Esophagus muscularis mucosa (tissue), 4 donors: ENCODE measurements at regions not wholly inside any gene's neighbourhood (a gene's known extent, or its start where the extent isn't known, plus 50 kb on each side); places are given as distances from the start of the nearest gene placed in this dataset.

ENCODE experiments used
- DNase-seq: peaks from one replicate; pipeline ENCODE4 v3.0.0-alpha.2; 2017; ENCODE audit errors: extremely low spot score
- H3K27ac ChIP-seq, 4 donors: fragments of 200-600 bp; sonication (generic); replicated peaks in 1 of 4; 1 replicate in 3 of 4; 2 replicates in 1 of 4; pipeline ENCODE4 v1.5.1; 2016 to 2019; ENCODE audit warnings: mild to moderate bottlenecking in 1 of 4
- H3K27me3 ChIP-seq, 4 donors: fragments of 200-600 bp; sonication (generic); one replicate each; pipeline versions ENCODE4 v1.5.1 to v1.6.0; 2016 to 2019
- H3K36me3 ChIP-seq, 4 donors: fragments of 200-600 bp; sonication (generic); one replicate each; pipeline ENCODE4 v1.5.1; 2016 to 2019
- H3K4me1 ChIP-seq, 4 donors: fragments of 200-600 bp; sonication (generic); one replicate each; pipeline ENCODE4 v1.5.1; 2016 to 2019
- H3K4me3 ChIP-seq, 4 donors: fragments of 200-600 bp; sonication (generic); 1 replicate in 2 of 4; 2 replicates in 2 of 4; pipeline ENCODE4 v1.5.1; 2016 to 2019; ENCODE audit warnings: mild to moderate bottlenecking in 4 of 4, moderate library complexity in 1 of 4
- H3K9me3 ChIP-seq, 4 donors: fragments of 200-600 bp; sonication (generic); 1 replicate in 3 of 4; 2 replicates in 1 of 4; pipeline ENCODE4 v1.5.1; 2016 to 2019
- CTCF ChIP-seq, 3 experiments: fragments of 200-600 bp in 2 of 3; fragments of 450-650 bp in 1 of 3; sonication (generic) in 2 of 3; IDR thresholded peaks; one replicate each; pipeline ENCODE4 v1.5.1; 2017 to 2019; ENCODE audit warnings: antibody characterized with exemption in 3 of 3, mild to moderate bottlenecking in 2 of 3, moderate library complexity in 1 of 3
- EP300 ChIP-seq: sonication (generic); formaldehyde crosslinking; IDR thresholded peaks from one replicate; pipeline ENCODE4 v1.6.1; 2017; ENCODE audit warnings: antibody characterized with exemption
- POLR2A ChIP-seq: fragments of 450-650 bp; IDR thresholded peaks from one replicate; pipeline ENCODE4 v1.6.1; 2017; ENCODE audit warnings: antibody characterized with exemption, moderate library complexity, mild to moderate bottlenecking, low read depth
- POLR2AphosphoS5 ChIP-seq, 2 donors: sonication (generic); formaldehyde crosslinking; IDR thresholded peaks; one replicate each; pipeline ENCODE4 v1.6.1; 2017; ENCODE audit warnings: antibody characterized with exemption in 2 of 2
- WGBS: methylation state at CpG from one replicate; pipeline ENCODE4 v1.1.5; 2018; 5-methylcytosine and 5-hydroxymethylcytosine counted together
- intact Hi-C: fragments of 100-400 bp; cut with DNase I; formaldehyde crosslinking; loops from one replicate; pipeline ENCODE4 v1.15.1; 2023

GRCh38 chr6:137744877-137745276 is 122.2 kb upstream of the TNFAIP3 start:
- Histone ChIP-seq H3K27ac (no peak overlapping the region), H3K27me3 (no peaks in the 10 kb centered on the region), H3K4me1 (peaks cover 0 to 4% (median 0%) of the 10 kb centered on the region in 4 donors), H3K9me3 (no peaks in the 10 kb centered on the region), H3K4me3 (no peak overlapping the region), H3K36me3 (no peaks in the 10 kb centered on the region)
- no peak for DNase-seq
- intact Hi-C loops, result no loop called here
- 96% methylated on average over 3 of the region's 3 CpGs for WGBS
- TF ChIP-seq CTCF (IDR thresholded peaks at IDR 0.05), result no peak
- no peak for TF ChIP-seq EP300
- TF ChIP-seq POLR2AphosphoS5 (IDR thresholded peaks at IDR 0.05), result no peak
- TF ChIP-seq POLR2A, result no peak

- H3K36me3 ChIP-seq, result no peaks in the 10 kb centered on the region
- DNase-seq, result no peak
- no peak overlapping the region for H3K27ac ChIP-seq
- H3K4me3 ChIP-seq, result no peak overlapping the region
- H3K27me3 ChIP-seq, result no peaks in the 10 kb centered on the region
- H3K9me3 ChIP-seq, result no peaks in the 10 kb centered on the region
- 68% methylated on average over 1 of the region's 1 CpG for WGBS
- peaks cover 0 to 4% (median 0%) of the 10 kb centered on the region in 4 donors for H3K4me1 ChIP-seq
- TF ChIP-seq POLR2AphosphoS5 (IDR thresholded peaks at IDR 0.05) (no peak), EP300 (no peak), POLR2A (no peak), CTCF (IDR thresholded peaks at IDR 0.05) (no peak)
- intact Hi-C loops, result no loop called here
Observed at GRCh38 chr6:137745321-137745720, 121.7 kb upstream of the TNFAIP3 start.

- peaks cover 0 to 4% (median 0%) of the 10 kb centered on the region in 4 donors for H3K4me1 ChIP-seq
- TF ChIP-seq POLR2A (no peak), POLR2AphosphoS5 (IDR thresholded peaks at IDR 0.05) (no peak), CTCF (IDR thresholded peaks at IDR 0.05) (no peak), EP300 (no peak)
- no peaks in the 10 kb centered on the region for H3K27me3 ChIP-seq
- no peak for DNase-seq
- no peaks in the 10 kb centered on the region for H3K36me3 ChIP-seq
- H3K4me3 ChIP-seq, result no peak overlapping the region
- no peak overlapping the region for H3K27ac ChIP-seq
- 77% methylated on average over 2 of the region's 2 CpGs for WGBS
- no peaks in the 10 kb centered on the region for H3K9me3 ChIP-seq
- intact Hi-C loops, result no loop called here
Observed at GRCh38 chr6:137746264-137746663, 120.8 kb upstream of the TNFAIP3 start.

GRCh38 chr6:137749696-137750211 is 117.3 kb upstream of the TNFAIP3 start:
- DNase-seq, result no peak
- no peaks in the 10 kb centered on the region for H3K36me3 ChIP-seq
- H3K4me1 ChIP-seq, result peaks cover 0 to 4% (median 0%) of the 10 kb centered on the region in 4 donors
- no peak overlapping the region for H3K4me3 ChIP-seq
- WGBS, result 66% methylated on average over 8 of the region's 8 CpGs
- H3K27me3 ChIP-seq, result no peaks in the 10 kb centered on the region
- intact Hi-C loops, result no loop called here
- no peaks in the 10 kb centered on the region for H3K9me3 ChIP-seq
- TF ChIP-seq CTCF (IDR thresholded peaks at IDR 0.05), result no peak
- no peak for TF ChIP-seq POLR2A
- TF ChIP-seq POLR2AphosphoS5 (IDR thresholded peaks at IDR 0.05), result no peak
- no peak for TF ChIP-seq EP300
- no peak overlapping the region for H3K27ac ChIP-seq

- no peaks in the 10 kb centered on the region for H3K27me3 ChIP-seq
- peaks cover 0 to 4% (median 0%) of the 10 kb centered on the region in 4 donors for H3K4me1 ChIP-seq
- no peak for DNase-seq
- H3K27ac ChIP-seq, result no peak overlapping the region
- no peaks in the 10 kb centered on the region for H3K36me3 ChIP-seq
- no peaks in the 10 kb centered on the region for H3K9me3 ChIP-seq
- no peak overlapping the region for H3K4me3 ChIP-seq
- 87% methylated on average over 5 of the region's 5 CpGs for WGBS
- TF ChIP-seq EP300 (no peak), POLR2AphosphoS5 (IDR thresholded peaks at IDR 0.05) (no peak), CTCF (IDR thresholded peaks at IDR 0.05) (no peak), POLR2A (no peak)
- intact Hi-C loops, result no loop called here
Observed at GRCh38 chr6:137750297-137750696, 116.8 kb upstream of the TNFAIP3 start.
